ELR (cell line): ENCODE measurements at regions not wholly inside any gene's neighbourhood (a gene's known extent, or its start where the extent isn't known, plus 50 kb on each side); places are given as distances from the start of the nearest gene placed in this dataset.

Experiments
- DNase-seq: peaks from one replicate; pipeline ENCODE4 v3.0.0-alpha.2; 2015; ENCODE audit warnings: low read depth

GRCh38 chr12:43665091-43665490 is 93.5 kb downstream of the PUS7L start:
- DNase-seq: no peak

GRCh38 chr12:43662736-43663135 is 95.9 kb downstream of the PUS7L start:
- DNase-seq: no peak

DNA sequence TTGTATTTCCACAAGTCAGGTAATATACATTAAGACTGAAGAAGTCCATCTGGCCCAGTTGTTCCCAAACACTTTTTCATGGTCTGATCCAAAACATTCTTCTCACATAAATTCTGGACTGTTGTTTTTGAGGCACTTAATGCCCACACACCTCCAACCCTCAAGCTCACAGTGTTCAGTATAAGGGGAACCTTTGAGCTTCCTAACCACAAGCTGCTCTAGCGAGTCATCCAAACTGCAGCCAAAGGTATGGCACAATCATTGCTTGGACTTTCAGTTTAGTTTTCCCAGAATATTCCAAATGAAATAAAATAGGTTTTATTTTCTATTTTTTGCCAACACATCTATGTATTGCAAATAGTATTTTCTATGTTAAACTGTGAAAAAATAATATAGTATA is 103.0 kb downstream of the PUS7L start:
- peak; percentile 45 for DNase-seq

DNA sequence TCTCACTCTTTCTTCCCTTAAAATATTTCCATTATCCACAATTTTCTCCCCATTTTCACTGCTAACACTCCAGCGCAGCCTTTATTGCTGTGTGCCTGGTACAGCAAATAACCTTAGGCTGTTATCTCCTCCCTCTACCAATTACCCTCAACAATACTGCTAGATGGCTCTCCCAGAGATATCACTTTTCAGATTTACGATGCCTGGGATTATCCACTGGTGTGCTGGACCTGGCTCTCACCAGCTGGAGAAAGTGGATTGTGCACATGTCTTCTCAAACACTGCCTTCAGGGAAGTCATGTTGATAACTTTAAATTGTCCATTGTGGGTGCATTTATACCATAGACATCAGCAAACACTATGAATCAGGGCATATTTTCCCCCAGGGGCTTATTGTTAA is 101.9 kb upstream of the ADAMTS20 start:
- no peak for DNase-seq

DNA sequence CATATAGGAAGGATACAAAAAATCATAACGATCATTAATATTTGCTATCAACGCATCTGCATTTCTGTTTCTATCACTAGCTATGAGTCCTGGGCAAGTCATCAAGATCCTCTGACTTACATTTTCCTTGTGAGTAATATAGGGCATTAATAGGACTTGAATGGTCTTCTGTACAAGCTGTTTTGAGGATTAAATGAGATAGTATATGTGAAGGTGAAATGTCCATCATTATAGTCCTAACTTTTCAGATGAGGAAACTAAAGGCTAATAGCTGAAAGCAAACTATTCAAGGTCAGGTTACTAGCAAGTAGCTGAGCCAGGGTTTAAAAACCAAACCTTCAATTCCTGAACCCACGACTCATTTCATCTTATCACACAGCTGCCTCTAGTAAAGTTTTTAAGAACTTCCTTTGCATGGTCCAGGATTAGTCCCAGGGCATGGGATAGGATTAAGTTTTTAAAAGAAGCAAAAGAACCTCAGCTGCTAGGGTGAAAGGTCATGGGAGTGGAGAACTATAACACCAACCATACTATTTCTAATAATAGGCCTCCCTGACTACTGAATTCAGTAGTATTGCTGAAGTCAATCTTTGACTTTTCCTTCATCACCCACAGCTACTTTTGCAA is 101.4 kb upstream of the ADAMTS20 start:
- DNase-seq: no peak

GRCh38 chr12:43648636-43649035 is 96.6 kb upstream of the ADAMTS20 start:
- no peak for DNase-seq

GRCh38 chr12:43638806-43639205 is 86.8 kb upstream of the ADAMTS20 start:
- no peak for DNase-seq

- no peak for DNase-seq
Measured at GRCh38 chr12:43636725-43637463, 84.9 kb upstream of the ADAMTS20 start.

DNA sequence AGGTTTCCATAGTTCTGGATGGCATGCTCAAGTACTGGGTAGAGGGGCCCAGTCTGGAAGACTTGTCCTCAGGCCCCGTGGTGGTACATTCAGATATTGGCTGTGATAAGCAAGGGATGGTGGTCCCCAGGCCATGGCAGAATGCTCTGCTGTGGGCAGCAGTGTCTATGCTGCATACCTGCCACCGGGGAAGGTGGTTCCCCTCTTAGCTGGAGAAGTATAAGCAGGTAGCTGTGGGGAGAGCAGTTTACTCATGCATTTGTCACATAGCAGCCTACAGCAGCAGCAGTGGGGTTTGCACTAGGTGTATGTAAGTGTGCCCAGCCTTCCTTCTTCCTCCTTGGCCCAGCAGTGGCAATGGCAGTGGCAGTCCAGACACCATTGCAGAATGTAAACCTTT is 69.3 kb upstream of the ADAMTS20 start:
- DNase-seq: no peak

GRCh38 chr12:43602738-43603137 is 50.7 kb upstream of the ADAMTS20 start:
- DNase-seq: no peak
